HUES48 (cell line): ENCODE measurements at regions not wholly inside any gene's neighbourhood (a gene's known extent, or its start where the extent isn't known, plus 50 kb on each side); places are given as distances from the start of the nearest gene placed in this dataset.

Experiments used
- H3K27ac ChIP-seq: one replicate; pipeline ENCODE4 v1.7.0; 2013; ENCODE audit warnings: low read depth, low read length, inconsistent platforms
- H3K27me3 ChIP-seq: 2 replicates; pipeline ENCODE4 v1.6.1; 2013; ENCODE audit warnings: mild to moderate bottlenecking, low read length; ENCODE audit not compliant: control insufficient read depth, insufficient read depth
- H3K36me3 ChIP-seq: 2 replicates; pipeline ENCODE4 v1.6.1; 2013; ENCODE audit warnings: low read length; ENCODE audit not compliant: control insufficient read depth, insufficient read depth
- H3K4me1 ChIP-seq: 2 replicates; pipeline ENCODE4 v1.6.1; 2013; ENCODE audit warnings: mild to moderate bottlenecking, low read length; ENCODE audit not compliant: control insufficient read depth, insufficient read depth
- H3K4me3 ChIP-seq: 2 replicates; pipeline ENCODE4 v1.5.1; 2013; ENCODE audit warnings: mild to moderate bottlenecking, low read depth, low read length
- H3K9ac ChIP-seq: 2 replicates; pipeline ENCODE4 v1.6.1; 2013; ENCODE audit warnings: mild to moderate bottlenecking, low read depth, low read length, moderate library complexity
- H3K9me3 ChIP-seq: 2 replicates; pipeline ENCODE4 v1.6.1; 2013; ENCODE audit warnings: low read length; ENCODE audit not compliant: control insufficient read depth, insufficient read depth

DNA sequence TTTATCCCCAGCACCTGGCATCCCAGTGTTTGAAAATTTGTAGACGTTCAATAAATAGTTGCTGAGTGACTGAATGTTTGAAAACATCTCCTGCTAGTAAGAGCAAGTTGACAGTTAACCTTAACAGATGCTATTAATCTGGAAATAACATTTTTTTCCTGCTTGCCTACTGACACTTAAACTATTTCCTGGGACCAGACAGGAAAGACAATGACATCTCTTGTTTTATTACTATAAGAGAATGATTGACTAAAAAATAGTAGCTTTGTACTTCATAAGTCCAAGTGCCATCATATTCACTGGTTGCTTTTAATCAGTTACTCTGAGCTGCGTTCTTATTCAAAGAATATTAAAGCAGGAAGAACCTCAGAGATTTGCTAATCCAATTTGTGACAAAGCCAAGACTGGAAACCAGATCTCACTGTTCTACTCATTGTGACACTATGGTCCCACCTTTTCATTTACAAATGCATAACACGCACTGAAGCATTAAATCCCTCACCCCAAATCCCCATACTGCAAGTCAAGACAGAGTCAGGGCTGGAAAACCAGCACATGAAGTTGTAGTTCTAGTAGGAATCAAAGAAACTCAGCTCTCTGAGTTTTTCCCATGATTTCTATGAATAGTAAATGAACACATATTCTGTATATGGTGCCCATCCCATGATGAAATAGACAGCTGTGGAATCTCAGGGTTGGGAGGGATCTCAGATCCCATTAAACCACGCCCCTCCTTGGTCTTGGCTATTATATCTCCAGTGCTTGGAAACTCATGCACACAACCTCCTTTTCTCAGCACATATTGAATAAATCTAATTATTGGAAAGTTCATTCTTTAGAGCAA is 212.7 kb upstream of the P2RY1 start:
- no peak overlapping the region for H3K9ac ChIP-seq
- H3K27me3 ChIP-seq: no peaks in the 10 kb centered on the region
- no peak overlapping the region for H3K27ac ChIP-seq
- H3K4me3 ChIP-seq: no peak overlapping the region
- H3K4me1 ChIP-seq: 0 out of 2 replicates have a peak, but pooled peaks cover 5% of the 10 kb centered on the region
- H3K9me3 ChIP-seq: no peaks in the 10 kb centered on the region
- no peaks in the 10 kb centered on the region for H3K36me3 ChIP-seq

DNA sequence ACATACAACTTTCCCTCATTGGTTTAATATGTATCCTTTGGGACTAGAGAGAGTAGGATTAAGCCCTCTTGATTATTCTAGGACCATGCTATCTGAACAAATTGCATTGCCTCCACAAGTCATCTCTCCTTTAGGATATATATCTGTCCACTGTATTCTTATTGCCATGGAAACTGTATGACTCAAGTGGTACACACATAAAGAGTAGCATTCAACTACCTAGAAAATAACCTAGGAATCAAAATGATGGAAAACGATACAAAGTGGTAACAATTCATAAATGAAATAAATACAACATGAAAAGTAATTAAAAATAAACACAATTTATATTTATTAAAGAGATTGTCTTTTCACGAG is 212.1 kb upstream of the P2RY1 start:
- Histone ChIP-seq H3K4me3 (no peak overlapping the region), H3K27ac (no peak overlapping the region), H3K27me3 (no peaks in the 10 kb centered on the region), H3K36me3 (no peaks in the 10 kb centered on the region), H3K9ac (no peak overlapping the region), H3K4me1 (0 out of 2 replicates have a peak, but pooled peaks cover 5% of the 10 kb centered on the region), H3K9me3 (no peaks in the 10 kb centered on the region)

DNA sequence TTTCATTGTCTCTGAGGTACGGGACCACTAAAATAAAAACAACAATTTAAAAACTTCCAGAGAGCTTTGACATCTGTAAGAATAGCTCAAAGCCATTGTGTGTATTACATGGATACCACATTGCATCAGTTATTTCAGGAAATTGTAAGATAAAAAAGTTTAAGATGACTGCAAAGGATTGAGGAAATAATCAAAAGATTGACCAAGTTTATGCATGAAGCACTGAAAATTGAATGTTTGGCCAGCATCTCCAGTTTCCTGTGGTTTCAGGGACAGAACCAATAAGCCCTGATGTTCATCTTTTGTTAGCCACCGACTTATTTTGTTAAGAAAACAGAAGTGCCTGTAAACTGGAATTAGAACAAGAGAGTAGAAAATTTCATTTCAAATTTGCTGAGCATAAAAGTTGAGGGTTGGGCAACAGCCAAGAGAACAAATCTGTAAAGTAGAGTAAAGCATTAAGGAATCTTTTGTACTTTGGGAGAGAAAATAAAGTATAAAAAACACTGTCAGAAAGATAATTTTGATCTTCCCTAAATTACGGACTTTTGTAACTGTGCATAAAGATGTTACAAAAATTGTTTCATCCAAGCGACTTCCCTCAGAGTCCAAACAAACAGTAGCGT is 211.5 kb upstream of the P2RY1 start:
- Histone ChIP-seq H3K9me3 (no peaks in the 10 kb centered on the region), H3K36me3 (no peaks in the 10 kb centered on the region), H3K4me1 (0 out of 2 replicates have a peak, but pooled peaks cover 5% of the 10 kb centered on the region), H3K27ac (no peak overlapping the region), H3K4me3 (no peak overlapping the region), H3K9ac (no peak overlapping the region), H3K27me3 (no peaks in the 10 kb centered on the region)

GRCh38 chr3:152626226-152626625 is 208.7 kb upstream of the P2RY1 start:
- no peaks in the 10 kb centered on the region for H3K27me3 ChIP-seq

DNA sequence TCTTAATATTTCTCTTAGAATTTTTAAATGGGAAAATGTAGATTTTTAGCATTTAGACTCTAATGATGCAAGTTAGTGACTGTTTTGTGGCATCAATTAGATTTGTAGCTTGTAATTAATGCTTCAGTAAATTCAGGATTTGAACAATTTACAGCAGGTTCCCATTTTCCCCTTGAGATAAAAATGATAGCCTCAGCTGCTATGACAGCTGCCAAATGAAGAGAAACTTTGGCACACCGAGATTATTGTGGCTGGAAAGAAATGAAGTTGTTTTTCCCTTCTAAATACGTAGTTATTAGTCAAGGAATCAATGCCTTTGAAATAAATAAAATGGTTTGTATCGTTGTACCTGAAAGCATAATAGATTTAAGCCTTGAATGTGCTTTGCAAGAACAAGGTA is 206.4 kb upstream of the P2RY1 start:
- Histone ChIP-seq H3K27ac (no peak overlapping the region), H3K4me1 (no peaks in the 10 kb centered on the region), H3K4me3 (no peak overlapping the region), H3K9me3 (no peaks in the 10 kb centered on the region), H3K9ac (no peak overlapping the region), H3K36me3 (no peaks in the 10 kb centered on the region), H3K27me3 (no peaks in the 10 kb centered on the region)

More at GRCh38 chr3:152626226-152626625, 208.7 kb upstream of the P2RY1 start:
- Histone ChIP-seq H3K9me3 (no peaks in the 10 kb centered on the region), H3K4me3 (no peak overlapping the region), H3K9ac (no peak overlapping the region), H3K27ac (no peak overlapping the region), H3K4me1 (0 out of 2 replicates have a peak, but pooled peaks cover 5% of the 10 kb centered on the region), H3K36me3 (no peaks in the 10 kb centered on the region)

- Histone ChIP-seq H3K9ac (no peak overlapping the region), H3K9me3 (no peaks in the 10 kb centered on the region), H3K4me3 (no peak overlapping the region), H3K4me1 (no peaks in the 10 kb centered on the region), H3K27me3 (no peaks in the 10 kb centered on the region), H3K27ac (no peak overlapping the region), H3K36me3 (no peaks in the 10 kb centered on the region)
Observed at GRCh38 chr3:152629363-152630122, 205.4 kb upstream of the P2RY1 start.

DNA sequence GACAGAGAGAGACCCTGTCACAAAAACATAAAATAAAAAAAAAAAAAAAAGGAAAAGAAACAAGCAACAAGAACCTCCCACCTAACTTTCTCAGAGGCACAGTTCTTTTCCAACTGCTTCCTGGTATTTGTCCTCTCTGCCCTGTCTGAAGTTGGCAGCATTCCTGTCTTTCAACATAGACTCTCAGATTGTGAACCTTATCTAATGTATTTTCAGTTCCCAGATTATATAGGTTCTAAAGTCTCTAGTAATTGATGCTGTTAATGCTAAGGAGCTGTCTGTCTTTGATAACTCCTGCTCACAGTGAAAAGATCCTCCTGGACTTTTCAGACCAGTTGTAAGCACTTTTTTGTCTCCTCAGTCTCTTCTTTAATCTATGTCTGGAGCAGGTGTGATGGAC is 199.5 kb upstream of the P2RY1 start:
- Histone ChIP-seq H3K36me3 (no peaks in the 10 kb centered on the region), H3K4me1 (no peaks in the 10 kb centered on the region), H3K27me3 (no peaks in the 10 kb centered on the region), H3K27ac (no peak overlapping the region), H3K4me3 (no peak overlapping the region), H3K9ac (no peak overlapping the region), H3K9me3 (no peaks in the 10 kb centered on the region)

GRCh38 chr3:152636651-152637050 is 198.3 kb upstream of the P2RY1 start:
- no peaks in the 10 kb centered on the region for H3K9me3 ChIP-seq
- no peak overlapping the region for H3K27ac ChIP-seq
- no peak overlapping the region for H3K9ac ChIP-seq
- H3K4me3 ChIP-seq: no peak overlapping the region
- H3K36me3 ChIP-seq: no peaks in the 10 kb centered on the region
- no peaks in the 10 kb centered on the region for H3K4me1 ChIP-seq
- no peaks in the 10 kb centered on the region for H3K27me3 ChIP-seq

DNA sequence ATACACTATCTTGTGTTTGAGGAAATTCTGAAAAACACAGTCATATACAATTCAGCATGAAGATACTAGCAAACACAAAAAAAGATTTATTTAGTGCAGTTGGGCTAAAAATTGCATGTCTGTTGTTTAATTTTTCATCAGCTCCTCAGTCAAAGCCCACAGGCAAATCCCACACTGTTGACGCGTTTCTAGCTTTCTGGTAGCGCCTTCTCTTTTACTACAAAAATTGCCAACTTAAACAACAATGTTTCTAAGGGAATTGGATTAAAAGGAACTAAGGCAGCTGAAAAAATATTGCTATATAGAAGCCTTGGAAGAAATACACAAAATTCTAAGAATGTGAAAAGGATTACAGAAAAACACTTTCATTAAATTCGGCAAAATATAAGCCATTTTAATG is 196.7 kb upstream of the P2RY1 start:
- no peaks in the 10 kb centered on the region for H3K9me3 ChIP-seq
- H3K4me3 ChIP-seq: no peak overlapping the region
- no peaks in the 10 kb centered on the region for H3K27me3 ChIP-seq
- no peaks in the 10 kb centered on the region for H3K36me3 ChIP-seq
- no peak overlapping the region for H3K27ac ChIP-seq
- no peak overlapping the region for H3K9ac ChIP-seq
- H3K4me1 ChIP-seq: no peaks in the 10 kb centered on the region

DNA sequence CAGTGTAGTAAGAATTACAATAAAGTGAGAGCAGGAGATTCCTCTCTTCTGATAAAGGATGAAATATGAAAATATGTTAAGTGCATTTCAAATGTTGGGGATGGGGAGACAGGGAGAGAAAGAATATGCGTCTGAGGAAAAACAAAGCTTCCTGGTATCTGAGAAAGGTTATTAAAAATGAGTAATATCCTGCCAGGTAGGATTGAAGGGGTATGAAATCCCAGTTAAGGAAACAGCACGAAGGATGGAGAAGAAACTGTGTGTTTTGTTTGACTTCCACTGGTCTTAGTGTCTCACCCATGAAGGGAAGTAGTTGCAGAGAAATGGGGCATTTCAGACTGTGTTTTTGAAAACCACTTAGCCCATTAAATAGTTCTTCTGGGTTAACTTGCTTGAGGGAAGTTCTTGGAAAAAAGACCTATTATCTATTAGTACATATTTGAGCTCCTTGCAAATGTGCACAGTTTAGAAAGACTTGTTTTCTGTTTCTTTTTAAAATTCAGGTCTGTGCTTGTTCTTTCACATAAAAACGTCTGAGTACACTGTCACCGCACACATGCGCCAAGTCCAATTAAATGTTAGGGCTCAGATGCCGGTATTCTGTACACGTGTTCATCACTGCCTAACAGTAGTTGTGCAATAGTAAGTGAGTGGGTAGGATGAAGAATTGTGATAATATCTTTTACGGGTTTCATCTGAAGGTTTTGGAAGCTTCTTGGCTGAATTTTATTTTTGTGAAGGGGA is 196.1 kb upstream of the P2RY1 start:
- Histone ChIP-seq H3K4me1 (no peaks in the 10 kb centered on the region), H3K36me3 (no peaks in the 10 kb centered on the region), H3K27me3 (no peaks in the 10 kb centered on the region), H3K27ac (no peak overlapping the region), H3K4me3 (no peak overlapping the region), H3K9me3 (no peaks in the 10 kb centered on the region), H3K9ac (no peak overlapping the region)
